Activated naive CD4-positive, alpha-beta T cell treated with anti-CD3 and anti-CD28 coated beads, Interleukin-2, amount 10 ng/mL, durations not matched to agents 7 days and 5 days (primary cell): ENCODE measurements at regions not wholly inside any gene's neighbourhood (a gene's known extent, or its start where the extent isn't known, plus 50 kb on each side); places are given as distances from the start of the nearest gene placed in this dataset.
"Not testable (repeated sequence)": the region's sequence is repeated elsewhere in the genome, so short reads cannot be mapped to it uniquely, and the experiment has no call there.

Experiments
- CTCF ChIA-PET: fragments of 350-600 bp; sonication (Branson Sonifier 250); formaldehyde crosslinking; loops from one replicate; lab custom pipeline; 2021; ENCODE audit warnings: antibody characterized with exemption; lab: Charles Lee
- DNase-seq: peaks from one replicate; pipeline ENCODE4 v3.0.0-alpha.2; 2020
- H3K27ac Mint-ChIP-seq: one replicate; pipeline ENCODE4 v1.8.0; 2021; ENCODE audit warnings: mild to moderate bottlenecking, moderate library complexity, mixed read lengths
- H3K27me3 Mint-ChIP-seq: one replicate; pipeline ENCODE4 v1.8.0; 2021; ENCODE audit warnings: mild to moderate bottlenecking, mixed read lengths
- H3K36me3 Mint-ChIP-seq: one replicate; pipeline ENCODE4 v1.8.0; 2021; ENCODE audit warnings: mixed read lengths
- H3K4me1 Mint-ChIP-seq: one replicate; pipeline ENCODE4 v1.8.0; 2021; ENCODE audit warnings: mixed read lengths
- H3K4me3 Mint-ChIP-seq: one replicate; pipeline ENCODE4 v1.8.0; 2021; ENCODE audit warnings: mild to moderate bottlenecking, moderate library complexity, mixed read lengths
- H3K9me3 Mint-ChIP-seq: one replicate; pipeline ENCODE4 v1.8.0; 2021; ENCODE audit warnings: mixed read lengths

DNA sequence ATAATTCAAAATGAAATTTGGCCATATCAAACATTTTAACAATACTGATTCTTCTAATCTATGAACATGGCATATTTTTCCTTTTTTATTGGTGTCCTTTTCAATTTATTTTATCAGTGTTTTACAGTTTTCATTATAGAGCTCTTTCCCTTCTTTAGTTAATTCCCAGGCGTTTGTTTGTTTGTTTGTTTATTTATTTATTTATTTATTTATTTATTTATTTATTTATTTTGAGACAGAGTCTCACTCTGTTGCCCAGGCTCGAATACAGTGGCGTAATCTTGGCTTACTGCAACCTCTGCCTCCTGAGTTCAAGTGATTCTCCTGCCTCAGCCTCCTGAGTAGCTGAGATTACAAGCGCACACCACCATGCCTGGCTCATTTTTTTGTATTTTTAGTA, 1049.4 kb upstream of the CDH6 start:
- CTCF ChIA-PET, DNase-seq, H3K4me1 Mint-ChIP-seq, H3K4me3 Mint-ChIP-seq, H3K36me3 Mint-ChIP-seq, H3K27me3 Mint-ChIP-seq, H3K27ac Mint-ChIP-seq: not testable (repeated sequence)
- peaks cover 14% of the 10 kb centered on the region for H3K9me3 Mint-ChIP-seq

DNA sequence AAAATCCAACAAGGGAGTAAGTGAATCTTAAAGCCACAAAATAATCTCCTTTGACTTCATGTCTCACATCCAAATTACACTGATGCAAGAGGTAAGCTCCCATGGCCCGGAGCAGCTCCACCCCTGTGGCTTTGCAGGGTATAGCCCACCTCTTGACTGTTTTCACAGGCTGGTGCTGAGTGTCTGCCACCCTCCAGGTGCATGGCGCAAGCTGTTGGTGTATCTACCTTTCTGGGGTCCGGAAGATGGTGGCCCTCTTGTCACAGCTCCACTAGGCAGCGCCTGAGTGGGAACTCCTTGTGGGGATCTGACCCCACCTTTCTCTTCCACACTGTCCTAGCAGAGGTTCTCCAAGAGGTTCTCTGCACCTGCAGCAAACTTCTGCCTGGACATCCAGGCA, 1051.1 kb upstream of the CDH6 start:
- CTCF ChIA-PET: no interaction called here
- Mint-ChIP-seq H3K36me3 (no peaks in the 10 kb centered on the region), H3K9me3 (peaks cover 14% of the 10 kb centered on the region), H3K4me3 (no peak overlapping the region), H3K27ac (no peak overlapping the region), H3K27me3 (no peaks in the 10 kb centered on the region), H3K4me1 (no peaks in the 10 kb centered on the region)
- no peak for DNase-seq

DNA sequence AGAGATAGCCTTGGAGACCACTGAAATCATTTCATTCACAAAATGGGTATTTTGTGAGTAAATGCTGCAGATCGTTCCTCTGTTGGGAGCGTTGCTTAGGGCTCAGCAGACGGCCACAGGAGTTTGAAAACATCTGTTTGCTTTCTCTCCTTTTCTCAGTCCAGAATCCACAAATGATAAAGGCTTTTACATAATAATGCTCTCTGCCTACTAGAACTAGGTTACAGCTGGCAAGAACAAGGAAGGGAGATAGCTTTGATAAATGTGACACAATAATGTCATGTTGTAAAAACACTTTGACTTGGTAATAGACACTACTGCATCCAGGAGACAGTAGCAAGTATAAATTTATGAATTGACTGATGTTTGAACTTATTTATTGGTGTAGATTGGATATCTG, 1072.4 kb upstream of the CDH6 start:
- Mint-ChIP-seq H3K36me3 (no peaks in the 10 kb centered on the region), H3K4me1 (no peaks in the 10 kb centered on the region), H3K4me3 (no peak overlapping the region), H3K27ac (no peak overlapping the region), H3K27me3 (no peaks in the 10 kb centered on the region), H3K9me3 (peaks cover 13% of the 10 kb centered on the region)
- no peak for DNase-seq
- CTCF ChIA-PET: no interaction called here

DNA sequence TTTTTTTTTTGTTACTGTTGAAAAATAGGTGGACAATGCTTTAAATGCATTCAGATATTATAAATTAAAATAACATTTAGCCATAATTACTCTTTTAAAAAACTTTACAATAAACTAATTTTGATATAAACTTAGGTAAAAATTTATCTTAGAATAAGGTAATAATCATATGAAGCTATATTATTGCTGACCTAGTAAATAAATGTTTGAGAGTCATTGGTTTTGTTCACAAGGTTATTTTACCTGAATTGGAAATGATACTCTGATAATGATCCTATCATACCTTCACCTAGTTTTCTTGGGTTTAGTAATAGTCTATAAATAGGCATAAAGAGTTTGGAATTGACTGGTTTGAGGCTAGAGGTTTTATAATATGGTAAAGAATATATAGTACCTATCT, 1076.4 kb upstream of the CDH6 start:
- Mint-ChIP-seq H3K27me3 (no peaks in the 10 kb centered on the region), H3K4me3 (no peak overlapping the region), H3K4me1 (no peaks in the 10 kb centered on the region), H3K9me3 (peaks cover 7% of the 10 kb centered on the region), H3K36me3 (no peaks in the 10 kb centered on the region), H3K27ac (no peak overlapping the region)
- CTCF ChIA-PET: no interaction called here
- no peak for DNase-seq

- no peak for DNase-seq
- peaks cover 4% of the 10 kb centered on the region for H3K9me3 Mint-ChIP-seq
- H3K4me1 Mint-ChIP-seq: no peaks in the 10 kb centered on the region
- no peaks in the 10 kb centered on the region for H3K36me3 Mint-ChIP-seq
- no peak overlapping the region for H3K4me3 Mint-ChIP-seq
- H3K27ac Mint-ChIP-seq: no peak overlapping the region
- no peaks in the 10 kb centered on the region for H3K27me3 Mint-ChIP-seq
- CTCF ChIA-PET: no interaction called here
Observed at GRCh38 chr5:30113542-30113941, 1079.9 kb upstream of the CDH6 start.

DNA sequence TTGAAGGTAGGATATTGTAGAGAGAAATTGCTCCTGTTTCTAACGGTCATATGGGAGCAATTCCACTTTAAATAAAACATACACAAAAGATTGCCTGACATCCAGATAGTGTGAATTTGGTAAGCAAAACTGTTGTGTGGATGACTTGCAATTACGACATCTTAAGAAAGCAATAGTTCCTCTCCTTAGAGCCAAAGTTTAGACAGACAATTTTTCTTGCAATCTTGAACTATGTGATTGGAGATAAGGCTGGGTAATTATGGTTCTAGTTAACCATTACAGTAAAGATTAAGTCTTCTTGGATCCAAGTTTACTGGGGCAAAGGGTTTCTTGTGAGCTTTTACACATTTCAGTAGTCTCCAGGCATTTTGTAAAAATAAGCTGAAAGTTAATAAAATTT, 1080.6 kb upstream of the CDH6 start:
- Mint-ChIP-seq H3K36me3 (no peaks in the 10 kb centered on the region), H3K4me1 (no peaks in the 10 kb centered on the region), H3K27me3 (no peaks in the 10 kb centered on the region), H3K4me3 (no peak overlapping the region), H3K27ac (no peak overlapping the region), H3K9me3 (peaks cover 7% of the 10 kb centered on the region)
- no peak for DNase-seq
- CTCF ChIA-PET: no interaction called here

DNA sequence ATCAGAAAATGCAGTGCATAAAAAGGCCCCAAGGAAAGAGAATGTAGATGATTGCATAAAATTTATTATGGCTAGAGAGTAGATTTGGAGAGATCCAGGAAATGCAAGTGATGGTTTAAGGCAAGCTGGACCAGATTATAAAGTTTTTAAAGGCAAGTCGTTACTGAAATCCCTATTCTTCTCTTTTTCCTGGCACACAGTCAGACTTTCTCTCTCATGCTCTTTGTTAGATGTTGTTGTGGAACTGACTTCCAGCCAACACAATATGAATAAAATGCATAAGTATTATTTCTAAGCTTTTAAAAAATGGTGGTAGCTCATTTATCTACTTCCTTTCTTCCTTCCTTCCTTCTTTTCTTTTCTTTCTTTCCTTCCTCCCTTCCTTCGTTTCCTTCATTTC, 1085.4 kb upstream of the CDH6 start:
- Mint-ChIP-seq H3K4me3 (no peak overlapping the region), H3K9me3 (peaks cover 9% of the 10 kb centered on the region), H3K27ac (no peak overlapping the region), H3K4me1 (no peaks in the 10 kb centered on the region), H3K36me3 (no peaks in the 10 kb centered on the region), H3K27me3 (no peaks in the 10 kb centered on the region)
- DNase-seq: no peak
- CTCF ChIA-PET: no interaction called here

- Mint-ChIP-seq H3K27ac (no peak overlapping the region), H3K36me3 (no peaks in the 10 kb centered on the region), H3K27me3 (no peaks in the 10 kb centered on the region), H3K9me3 (peaks cover 9% of the 10 kb centered on the region), H3K4me3 (no peak overlapping the region), H3K4me1 (no peaks in the 10 kb centered on the region)
- no peak for DNase-seq
- CTCF ChIA-PET: no interaction called here
Observed at GRCh38 chr5:30106596-30106995, 1086.9 kb upstream of the CDH6 start.

- H3K9me3 Mint-ChIP-seq: peaks cover 14% of the 10 kb centered on the region
- CTCF ChIA-PET: no interaction called here
- no peak overlapping the region for H3K4me3 Mint-ChIP-seq
- no peaks in the 10 kb centered on the region for H3K4me1 Mint-ChIP-seq
- H3K27ac Mint-ChIP-seq: no peak overlapping the region
- H3K27me3 Mint-ChIP-seq: no peaks in the 10 kb centered on the region
- no peaks in the 10 kb centered on the region for H3K36me3 Mint-ChIP-seq
- DNase-seq: no peak
Observed at GRCh38 chr5:30104872-30105596, 1088.5 kb upstream of the CDH6 start.

DNA sequence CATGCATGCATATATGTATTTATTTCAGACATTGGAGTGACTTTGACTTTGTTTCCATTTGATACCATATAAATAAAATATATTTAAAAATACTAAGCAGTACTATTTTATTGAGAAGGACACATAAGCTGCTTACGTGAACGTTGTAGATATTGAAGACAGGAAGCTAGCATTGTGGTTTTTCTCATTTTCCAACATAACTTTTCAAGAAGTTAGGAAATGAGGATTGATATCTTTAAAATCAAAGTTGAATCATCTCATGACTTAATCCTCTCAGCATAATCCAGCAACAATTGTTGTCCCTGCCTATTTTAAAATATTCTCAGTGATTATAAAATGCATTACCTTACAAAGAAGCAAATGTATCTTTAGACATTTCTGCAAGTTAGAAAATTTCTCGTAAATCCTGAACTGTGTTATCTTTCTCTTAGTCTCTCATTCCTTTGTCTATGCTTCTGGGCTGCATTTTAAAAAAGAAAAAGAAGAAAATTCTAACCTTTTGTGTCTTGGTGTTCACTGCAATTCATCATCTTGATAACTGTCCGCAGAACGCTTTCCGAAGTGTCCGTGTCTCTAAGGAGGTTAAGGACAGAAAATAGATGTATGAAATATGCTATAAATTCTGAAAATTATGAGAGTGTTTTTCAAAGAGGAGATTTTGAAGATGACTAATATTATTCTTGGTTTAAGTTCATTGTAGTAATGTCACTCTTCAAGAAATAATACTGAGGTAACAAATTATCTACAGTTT, 1089.9 kb upstream of the CDH6 start:
- Mint-ChIP-seq H3K4me3 (no peak overlapping the region), H3K27me3 (no peaks in the 10 kb centered on the region), H3K36me3 (no peaks in the 10 kb centered on the region), H3K9me3 (peaks cover 16% of the 10 kb centered on the region), H3K4me1 (no peaks in the 10 kb centered on the region), H3K27ac (no peak overlapping the region)
- CTCF ChIA-PET: no interaction called here
- no peak for DNase-seq

DNA sequence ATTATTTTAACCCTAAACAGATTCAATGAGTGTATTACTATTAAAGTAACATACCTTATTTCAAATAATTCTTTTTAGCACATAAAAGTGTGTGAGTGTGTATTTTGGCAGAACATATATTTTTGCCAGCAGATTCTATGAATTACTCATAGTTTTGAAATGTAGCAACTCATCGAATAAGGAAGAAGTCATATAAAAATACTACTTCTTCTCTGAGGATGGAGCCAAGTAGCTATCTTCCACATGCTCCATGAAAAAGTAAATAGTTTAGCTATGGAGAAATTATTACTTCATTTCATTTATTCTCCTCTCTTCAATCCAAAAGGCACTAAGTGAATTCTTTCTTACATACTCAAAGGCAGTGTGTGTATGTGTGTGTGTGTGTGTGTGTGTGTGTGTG, 1090.4 kb upstream of the CDH6 start:
- Mint-ChIP-seq H3K4me1 (no peaks in the 10 kb centered on the region), H3K27me3 (no peaks in the 10 kb centered on the region), H3K36me3 (no peaks in the 10 kb centered on the region), H3K4me3 (no peak overlapping the region), H3K27ac (no peak overlapping the region), H3K9me3 (peaks cover 13% of the 10 kb centered on the region)
- CTCF ChIA-PET: no interaction called here
- DNase-seq: no peak

GRCh38 chr5:30102185-30102584, 1091.3 kb upstream of the CDH6 start:
- DNase-seq: no peak
- CTCF ChIA-PET: no interaction called here
- H3K4me3 Mint-ChIP-seq: no peak overlapping the region

GRCh38 chr5:30100929-30101328, 1092.6 kb upstream of the CDH6 start:
- Mint-ChIP-seq H3K9me3 (peaks cover 14% of the 10 kb centered on the region), H3K36me3 (no peaks in the 10 kb centered on the region), H3K4me3 (no peak overlapping the region), H3K27me3 (no peaks in the 10 kb centered on the region), H3K27ac (no peak overlapping the region), H3K4me1 (no peaks in the 10 kb centered on the region)
- CTCF ChIA-PET: no interaction called here
- DNase-seq: no peak

More at GRCh38 chr5:30102185-30102584, 1091.3 kb upstream of the CDH6 start:
- Mint-ChIP-seq H3K27me3 (no peaks in the 10 kb centered on the region), H3K9me3 (peaks cover 15% of the 10 kb centered on the region), H3K36me3 (no peaks in the 10 kb centered on the region), H3K4me1 (no peaks in the 10 kb centered on the region), H3K27ac (no peak overlapping the region)

GRCh38 chr5:30100148-30100713, 1093.3 kb upstream of the CDH6 start:
- Mint-ChIP-seq H3K4me3 (no peak overlapping the region), H3K27ac (no peak overlapping the region), H3K9me3 (peaks cover 9% of the 10 kb centered on the region), H3K36me3 (no peaks in the 10 kb centered on the region), H3K27me3 (no peaks in the 10 kb centered on the region), H3K4me1 (no peaks in the 10 kb centered on the region)
- CTCF ChIA-PET: no interaction called here
- no peak for DNase-seq

GRCh38 chr5:30099634-30100033, 1093.9 kb upstream of the CDH6 start:
- Mint-ChIP-seq H3K36me3 (no peaks in the 10 kb centered on the region), H3K4me1 (no peaks in the 10 kb centered on the region), H3K27me3 (no peaks in the 10 kb centered on the region), H3K27ac (no peak overlapping the region), H3K9me3 (peaks cover 11% of the 10 kb centered on the region), H3K4me3 (no peak overlapping the region)
- CTCF ChIA-PET: no interaction called here
- DNase-seq: no peak
